Liver (tissue), 8 donors: ENCODE measurements at regions not wholly inside any gene's neighbourhood (a gene's known extent, or its start where the extent isn't known, plus 50 kb on each side); places are given as distances from the start of the nearest gene placed in this dataset.

Experiments used
- DNase-seq: peaks from one replicate; pipeline ENCODE4 v3.0.0-alpha.2; 2017; ENCODE audit warnings: low spot score
- H3K27ac ChIP-seq, 2 donors: one replicate each; pipeline ENCODE4 v1.7.0; 2013; ENCODE audit warnings: inconsistent platforms in 2 of 2, low read length in 2 of 2, control low read depth in 1 of 2, low read depth in 1 of 2, mild to moderate bottlenecking in 1 of 2
- H3K27me3 ChIP-seq, 4 donors: one replicate each; pipeline versions ENCODE4 v1.6.1 to v1.7.0; 2013; ENCODE audit warnings: low read length in 3 of 4, inconsistent platforms in 1 of 4, mild to moderate bottlenecking in 1 of 4, moderate library complexity in 1 of 4; ENCODE audit not compliant: control insufficient read depth in 4 of 4, insufficient read depth in 4 of 4
- H3K36me3 ChIP-seq, 4 donors: one replicate each; pipeline versions ENCODE4 v1.6.1 to v1.7.0; 2013; ENCODE audit warnings: low read length in 3 of 4, mild to moderate bottlenecking in 3 of 4, low read depth in 1 of 4, moderate library complexity in 1 of 4; ENCODE audit not compliant: control insufficient read depth in 4 of 4, insufficient read depth in 3 of 4
- H3K4me1 ChIP-seq, 4 donors: one replicate each; pipeline versions ENCODE4 v1.6.1 to v1.7.0; 2013; ENCODE audit warnings: low read length in 3 of 4, mild to moderate bottlenecking in 3 of 4, moderate library complexity in 1 of 4; ENCODE audit not compliant: control insufficient read depth in 4 of 4, insufficient read depth in 4 of 4
- H3K4me3 ChIP-seq, 3 donors: one replicate each; pipeline versions ENCODE4 v1.6.1 to v1.7.0; 2013; ENCODE audit warnings: low read length in 3 of 3, control low read depth in 1 of 3, low read depth in 1 of 3, mild to moderate bottlenecking in 1 of 3
- H3K9ac ChIP-seq, 2 donors: one replicate each; pipeline ENCODE4 v1.7.0; 2013; ENCODE audit warnings: low read length in 2 of 2, mild to moderate bottlenecking in 2 of 2, moderate library complexity in 2 of 2, control low read depth in 1 of 2, low read depth in 1 of 2
- H3K9me3 ChIP-seq, 4 donors: one replicate each; pipeline versions ENCODE4 v1.6.1 to v1.7.0; 2013; ENCODE audit warnings: low read length in 3 of 4; ENCODE audit not compliant: control insufficient read depth in 4 of 4
- CTCF ChIP-seq: fragments of 150-350 bp; IDR thresholded peaks from 2 replicates; pipeline ENCODE4 v1.5.1; 2017; ENCODE audit warnings: improper control_type of control experiment, low read depth, low read length; ENCODE audit not compliant: missing input control
- EGR1 ChIP-seq, 2 donors: IDR thresholded peaks; 2 replicates each; pipeline ENCODE4 v1.6.1; 2016 to 2018; ENCODE audit warnings: antibody characterized with exemption in 2 of 2, low read depth in 2 of 2
- FOXA1 ChIP-seq: IDR thresholded peaks from 2 replicates; pipeline ENCODE4 v1.6.1; 2016; ENCODE audit warnings: antibody characterized with exemption
- FOXA2 ChIP-seq: IDR thresholded peaks from 2 replicates; pipeline ENCODE4 v1.6.1; 2016; ENCODE audit warnings: antibody characterized with exemption
- HNF4A ChIP-seq, 2 donors: conservative IDR thresholded peaks; 2 replicates each; pipeline ENCODE4 v1.6.1; 2016; ENCODE audit warnings: antibody characterized with exemption in 2 of 2, mild to moderate bottlenecking in 2 of 2
- HNF4G ChIP-seq: IDR thresholded peaks from 2 replicates; pipeline ENCODE4 v1.6.1; 2016; ENCODE audit warnings: antibody characterized with exemption
- MAX ChIP-seq: IDR thresholded peaks from 2 replicates; pipeline ENCODE4 v1.6.1; 2016; ENCODE audit warnings: antibody characterized with exemption
- NR2F2 ChIP-seq: IDR thresholded peaks from 2 replicates; pipeline ENCODE4 v1.6.1; 2016; ENCODE audit warnings: antibody characterized with exemption
- REST ChIP-seq: IDR thresholded peaks from 2 replicates; pipeline ENCODE4 v1.6.1; 2016; ENCODE audit warnings: antibody characterized with exemption, mild to moderate bottlenecking
- SP1 ChIP-seq: IDR thresholded peaks from 2 replicates; pipeline ENCODE4 v1.6.1; 2018; ENCODE audit warnings: antibody characterized with exemption, mild to moderate bottlenecking
- TAF1 ChIP-seq: conservative IDR thresholded peaks from 2 replicates; pipeline ENCODE4 v1.6.1; 2016; ENCODE audit warnings: antibody characterized with exemption, mild to moderate bottlenecking
- YY1 ChIP-seq: IDR thresholded peaks from 2 replicates; pipeline ENCODE4 v1.6.1; 2016; ENCODE audit warnings: antibody characterized with exemption, mild to moderate bottlenecking
- WGBS: extraction: QIAGEN DNeasy Blood & Tissue Kit; methylation state at CpG from one replicate; pipeline ENCODE4 v1.1.7; 2013; 5-methylcytosine and 5-hydroxymethylcytosine counted together
- donor health status: healthy.
- donor health status: healthy.
- donor health status: healthy.
- donor health status: healthy.
- donor health status: healthy.

GRCh38 chr2:23302591-23302990 is 82.4 kb upstream of the KLHL29 start:
- Histone ChIP-seq H3K4me3 (no peak overlapping the region), H3K9ac (no peak overlapping the region), H3K27me3 (no peaks in the 10 kb centered on the region), H3K9me3 (no peaks in the 10 kb centered on the region), H3K36me3 (no peaks in the 10 kb centered on the region), H3K4me1 (no peaks in the 10 kb centered on the region), H3K27ac (no peak overlapping the region)
- no peak for TF ChIP-seq REST
- no peak for TF ChIP-seq YY1
- TF ChIP-seq MAX: no peak
- TF ChIP-seq EGR1 (IDR thresholded peaks at IDR 0.05; ENCODE audit: low read depth in 2 of 2): no peak
- TF ChIP-seq HNF4A (conservative IDR thresholded peaks at IDR 0.05): no peak
- TF ChIP-seq NR2F2: no peak
- no peak for TF ChIP-seq CTCF
- TF ChIP-seq FOXA2: no peak
- no peak for TF ChIP-seq HNF4G
- no peak for TF ChIP-seq SP1
- TF ChIP-seq TAF1: no peak
- TF ChIP-seq FOXA1: no peak
- no peak for DNase-seq

GRCh38 chr2:23306401-23306800 is 78.6 kb upstream of the KLHL29 start:
- WGBS: 86% methylated on average over 9 of the region's 9 CpGs
- H3K9me3 ChIP-seq: no peaks in the 10 kb centered on the region
- H3K27me3 ChIP-seq: no peaks in the 10 kb centered on the region
- H3K9ac ChIP-seq: no peak overlapping the region
- no peak overlapping the region for H3K4me3 ChIP-seq
- no peak for TF ChIP-seq REST
- TF ChIP-seq SP1: no peak
- no peak for DNase-seq
- H3K36me3 ChIP-seq: no peaks in the 10 kb centered on the region
- H3K4me1 ChIP-seq: no peaks in the 10 kb centered on the region
- H3K27ac ChIP-seq: no peak overlapping the region
